ENCODE measurements at regions not wholly inside any gene's neighbourhood (a gene's known extent, or its start where the extent isn't known, plus 50 kb on each side); places are given as distances from the start of the nearest gene placed in this dataset.

DNA sequence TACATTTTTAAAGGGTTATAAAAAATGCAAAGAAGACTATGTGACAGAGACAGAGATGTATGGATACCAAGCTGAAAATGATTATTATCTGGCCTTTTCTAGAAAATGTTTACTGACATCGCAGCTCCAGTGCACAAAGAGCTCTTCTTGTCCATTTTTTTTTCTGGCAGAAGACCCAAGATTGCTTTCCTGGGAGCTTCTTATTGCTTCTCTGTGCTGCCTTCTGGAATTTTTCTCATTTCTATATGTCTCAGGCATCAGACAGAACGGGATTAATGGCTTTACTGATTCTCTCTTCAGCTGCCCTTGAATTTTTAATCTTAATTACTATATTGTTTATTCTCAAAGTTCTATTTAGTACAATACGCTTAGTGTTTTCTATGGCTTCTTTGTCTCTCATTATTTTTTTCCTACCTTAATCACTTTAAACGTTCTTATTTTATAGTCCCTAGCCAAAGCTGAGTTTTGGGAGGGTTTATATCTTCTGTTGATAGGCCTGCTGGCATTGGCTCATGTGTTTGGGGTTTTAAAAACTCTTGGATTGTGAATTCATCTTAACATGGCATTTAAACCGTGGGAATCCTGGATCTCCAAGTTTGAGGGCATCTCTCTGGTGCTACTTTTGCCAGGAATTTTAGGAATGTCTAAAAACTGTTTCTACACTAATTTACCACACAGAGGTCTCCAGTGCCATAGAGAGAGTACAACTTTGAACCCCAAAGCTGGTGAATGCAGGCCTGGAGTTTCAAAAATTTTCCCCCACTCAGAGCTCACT, 138.9 kb upstream of the LNX1 start:
- POLR2A ChIA-PET, result no interaction called here
- CTCF ChIA-PET, result interaction anchor here (0.6 to 1.5 kb wide), 2 partner anchors 24 to 61 kb away, joined by 3 to 4 read pairs; no protein-coding TSS in a partner anchor
- Histone ChIP-seq H3K27me3 (ENCODE audit: control insufficient read depth, insufficient read depth, low read length) (no peaks in the 10 kb centered on the region), H3K4me3 (ENCODE audit: low read depth, low read length) (no peak overlapping the region), H3K36me3 (ENCODE audit: control insufficient read depth, insufficient read depth, low read length) (no peaks in the 10 kb centered on the region)
- no peak for DNase-seq (ENCODE audit: low read depth)
- TF ChIP-seq, protein P1, sequence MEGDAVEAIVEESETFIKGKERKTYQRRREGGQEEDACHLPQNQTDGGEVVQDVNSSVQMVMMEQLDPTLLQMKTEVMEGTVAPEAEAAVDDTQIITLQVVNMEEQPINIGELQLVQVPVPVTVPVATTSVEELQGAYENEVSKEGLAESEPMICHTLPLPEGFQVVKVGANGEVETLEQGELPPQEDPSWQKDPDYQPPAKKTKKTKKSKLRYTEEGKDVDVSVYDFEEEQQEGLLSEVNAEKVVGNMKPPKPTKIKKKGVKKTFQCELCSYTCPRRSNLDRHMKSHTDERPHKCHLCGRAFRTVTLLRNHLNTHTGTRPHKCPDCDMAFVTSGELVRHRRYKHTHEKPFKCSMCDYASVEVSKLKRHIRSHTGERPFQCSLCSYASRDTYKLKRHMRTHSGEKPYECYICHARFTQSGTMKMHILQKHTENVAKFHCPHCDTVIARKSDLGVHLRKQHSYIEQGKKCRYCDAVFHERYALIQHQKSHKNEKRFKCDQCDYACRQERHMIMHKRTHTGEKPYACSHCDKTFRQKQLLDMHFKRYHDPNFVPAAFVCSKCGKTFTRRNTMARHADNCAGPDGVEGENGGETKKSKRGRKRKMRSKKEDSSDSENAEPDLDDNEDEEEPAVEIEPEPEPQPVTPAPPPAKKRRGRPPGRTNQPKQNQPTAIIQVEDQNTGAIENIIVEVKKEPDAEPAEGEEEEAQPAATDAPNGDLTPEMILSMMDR (IDR thresholded peaks at IDR 0.05; ENCODE audit: insufficient read depth, low read depth, low read length), result no peak

DNA sequence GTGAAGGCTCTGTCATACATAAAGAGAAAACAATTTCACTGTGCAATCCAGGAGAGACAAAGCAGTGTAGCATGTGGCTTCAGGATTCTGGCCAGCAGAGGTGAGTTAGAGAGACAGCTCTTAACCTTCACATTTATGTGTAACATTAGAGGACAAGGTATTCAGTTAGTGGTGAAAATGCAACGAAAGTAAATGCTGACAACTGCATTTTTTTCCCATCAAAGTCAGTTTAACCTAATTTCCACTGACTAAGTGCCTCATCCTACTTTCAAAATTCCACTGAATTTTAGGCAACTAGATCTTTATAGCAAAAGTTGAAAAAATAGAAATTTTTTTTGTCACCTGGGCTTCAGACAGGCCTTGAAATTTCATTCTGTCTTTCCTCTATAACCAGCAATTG, 130.8 kb upstream of the LNX1 start:
- Histone ChIP-seq H3K4me3 (ENCODE audit: low read depth, low read length) (no peak overlapping the region), H3K36me3 (ENCODE audit: control insufficient read depth, insufficient read depth, low read length) (no peaks in the 10 kb centered on the region), H3K27me3 (ENCODE audit: control insufficient read depth, insufficient read depth, low read length) (no peaks in the 10 kb centered on the region)
- CTCF ChIA-PET, result no interaction called here
- TF ChIP-seq, protein P1 (IDR thresholded peaks at IDR 0.05; ENCODE audit: insufficient read depth, low read depth, low read length), result no peak
- no peak for DNase-seq (ENCODE audit: low read depth)
- POLR2A ChIA-PET, result no interaction called here

DNA sequence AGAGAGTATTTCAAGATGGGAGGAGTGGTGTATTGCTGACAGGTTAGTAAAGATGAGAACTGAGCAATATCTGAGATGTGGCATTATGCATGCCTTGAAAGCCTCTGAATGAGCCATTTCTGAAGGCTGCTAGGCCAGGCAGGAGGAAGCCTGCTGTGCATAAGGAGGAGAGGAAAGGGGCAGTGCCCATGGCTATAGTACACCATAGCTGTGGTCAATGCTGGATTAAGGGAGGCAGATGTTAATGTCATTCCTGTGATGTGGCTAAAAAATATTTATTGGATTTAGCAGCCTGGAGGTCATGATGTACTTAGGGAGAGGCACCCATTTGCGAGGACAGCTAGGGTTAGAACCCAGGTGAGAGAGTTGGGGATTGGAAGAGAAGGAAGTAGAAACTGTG, 130.0 kb upstream of the LNX1 start:
- no peak for DNase-seq (ENCODE audit: low read depth)

DNA sequence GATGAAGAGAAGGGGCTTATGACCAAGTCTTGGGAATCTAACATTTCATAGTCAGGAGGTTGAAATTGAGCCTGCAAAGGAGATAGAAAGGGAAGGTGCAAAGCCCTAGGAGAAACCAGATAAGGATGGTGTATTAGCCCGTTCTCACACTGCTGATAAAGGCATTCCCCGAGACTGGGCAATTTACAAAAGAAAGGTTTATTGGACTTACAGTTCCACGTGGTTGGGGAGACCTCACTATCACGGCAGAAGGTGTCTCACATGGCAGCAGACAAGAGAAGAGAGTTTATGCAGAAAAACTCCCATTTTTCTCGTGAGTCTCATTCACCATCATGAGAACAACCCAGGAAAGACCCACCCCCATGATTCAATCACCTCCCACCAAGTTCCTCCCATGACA, 129.5 kb upstream of the LNX1 start:
- POLR2A ChIA-PET, result no interaction called here
- Histone ChIP-seq H3K27me3 (ENCODE audit: control insufficient read depth, insufficient read depth, low read length) (no peaks in the 10 kb centered on the region), H3K4me3 (ENCODE audit: low read depth, low read length) (no peak overlapping the region), H3K36me3 (ENCODE audit: control insufficient read depth, insufficient read depth, low read length) (no peaks in the 10 kb centered on the region)
- TF ChIP-seq, protein P1 (IDR thresholded peaks at IDR 0.05; ENCODE audit: insufficient read depth, low read depth, low read length), result no peak
- CTCF ChIA-PET, result no interaction called here
- DNase-seq (ENCODE audit: low read depth), result no peak

More for the DNA sequence above, 130.0 kb upstream of the LNX1 start:
- POLR2A ChIA-PET, result no interaction called here
- Histone ChIP-seq H3K36me3 (ENCODE audit: control insufficient read depth, insufficient read depth, low read length) (no peaks in the 10 kb centered on the region), H3K27me3 (ENCODE audit: control insufficient read depth, insufficient read depth, low read length) (no peaks in the 10 kb centered on the region), H3K4me3 (ENCODE audit: low read depth, low read length) (no peak overlapping the region)
- CTCF ChIA-PET, result no interaction called here
- TF ChIP-seq, protein P1 (IDR thresholded peaks at IDR 0.05; ENCODE audit: insufficient read depth, low read depth, low read length), result no peak

DNA sequence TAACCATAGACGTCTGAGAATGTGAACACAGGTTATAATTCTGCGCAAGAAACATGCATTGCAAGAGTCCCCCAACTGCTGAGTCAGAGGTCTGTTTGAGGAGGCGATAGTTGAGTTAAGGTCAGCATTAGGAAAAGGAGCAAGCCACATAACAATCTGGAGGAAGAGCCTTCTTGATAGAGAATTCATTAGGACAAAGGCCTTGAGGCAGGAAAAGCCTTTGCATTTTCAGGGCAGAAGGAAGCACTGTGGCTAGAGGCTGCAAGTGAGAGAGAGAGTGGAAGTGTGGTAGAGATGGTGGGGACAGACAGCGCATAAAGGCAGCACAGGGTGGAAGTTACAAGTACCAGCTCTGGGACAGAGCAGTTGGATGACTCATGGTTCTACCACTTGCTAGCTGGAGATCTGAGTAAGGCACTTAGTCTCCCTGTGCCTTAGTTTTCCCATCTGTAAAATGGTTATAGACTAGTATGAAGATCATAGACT, 125.8 kb upstream of the LNX1 start:
- Histone ChIP-seq H3K27me3 (ENCODE audit: control insufficient read depth, insufficient read depth, low read length) (no peaks in the 10 kb centered on the region), H3K4me3 (ENCODE audit: low read depth, low read length) (no peak overlapping the region), H3K36me3 (ENCODE audit: control insufficient read depth, insufficient read depth, low read length) (no peaks in the 10 kb centered on the region)
- DNase-seq (ENCODE audit: low read depth), result no peak
- POLR2A ChIA-PET, result no interaction called here
- CTCF ChIA-PET, result interaction anchor here (1.1 to 3.3 kb wide), 2 partner anchors 11 to 48 kb away, joined by 3 to 21 read pairs; no protein-coding TSS in a partner anchor
- TF ChIP-seq, protein P1 (IDR thresholded peaks at IDR 0.05; ENCODE audit: insufficient read depth, low read depth, low read length), result no peak
